GM12872 (cell line): ENCODE measurements at regions not wholly inside any gene's neighbourhood (a gene's known extent, or its start where the extent isn't known, plus 50 kb on each side); places are given as distances from the start of the nearest gene placed in this dataset.

Experiments
- TF ChIP-seq, protein P1 (sequence below): IDR thresholded peaks from 3 replicates; pipeline ENCODE4 v1.5.1; 2011; ENCODE audit warnings: low read depth, mild to moderate bottlenecking, low read length, moderate library complexity; ENCODE audit not compliant: insufficient read depth

DNA sequence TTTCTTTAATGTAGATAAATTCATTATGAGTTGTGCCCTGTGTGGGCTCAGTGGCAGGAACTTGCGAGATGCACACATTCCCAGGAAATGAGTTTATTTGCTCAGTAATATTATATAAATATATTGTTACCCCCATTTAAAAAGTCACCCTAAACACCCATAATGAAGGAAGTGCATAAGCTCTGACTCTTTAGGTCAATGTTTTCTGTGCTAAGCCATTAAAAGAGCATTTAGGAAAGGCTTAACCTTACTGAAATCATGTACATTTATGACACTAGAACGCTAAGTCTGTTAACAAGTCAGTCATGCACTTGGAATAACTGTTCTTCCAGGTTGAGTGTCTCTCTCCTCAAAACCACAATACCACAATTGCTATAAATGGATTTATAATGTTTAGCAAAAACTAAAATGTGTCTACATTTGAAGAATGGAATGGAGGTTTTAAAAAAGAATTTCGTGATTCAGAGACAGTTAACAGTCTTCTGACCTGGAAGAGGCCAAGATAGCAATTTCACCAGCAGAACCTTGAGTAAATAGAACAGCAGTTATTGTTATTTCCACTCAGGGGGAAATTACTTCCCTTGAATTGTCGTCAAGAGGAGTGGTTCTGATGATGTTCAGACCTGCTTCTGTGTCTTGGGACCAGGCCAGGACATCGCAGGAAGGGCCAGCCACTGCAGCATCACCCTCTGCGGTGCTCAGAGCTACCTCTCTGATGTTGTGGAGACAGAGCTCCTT lies 91.1 kb upstream of the VEGFC start:
- TF ChIP-seq, protein P1, sequence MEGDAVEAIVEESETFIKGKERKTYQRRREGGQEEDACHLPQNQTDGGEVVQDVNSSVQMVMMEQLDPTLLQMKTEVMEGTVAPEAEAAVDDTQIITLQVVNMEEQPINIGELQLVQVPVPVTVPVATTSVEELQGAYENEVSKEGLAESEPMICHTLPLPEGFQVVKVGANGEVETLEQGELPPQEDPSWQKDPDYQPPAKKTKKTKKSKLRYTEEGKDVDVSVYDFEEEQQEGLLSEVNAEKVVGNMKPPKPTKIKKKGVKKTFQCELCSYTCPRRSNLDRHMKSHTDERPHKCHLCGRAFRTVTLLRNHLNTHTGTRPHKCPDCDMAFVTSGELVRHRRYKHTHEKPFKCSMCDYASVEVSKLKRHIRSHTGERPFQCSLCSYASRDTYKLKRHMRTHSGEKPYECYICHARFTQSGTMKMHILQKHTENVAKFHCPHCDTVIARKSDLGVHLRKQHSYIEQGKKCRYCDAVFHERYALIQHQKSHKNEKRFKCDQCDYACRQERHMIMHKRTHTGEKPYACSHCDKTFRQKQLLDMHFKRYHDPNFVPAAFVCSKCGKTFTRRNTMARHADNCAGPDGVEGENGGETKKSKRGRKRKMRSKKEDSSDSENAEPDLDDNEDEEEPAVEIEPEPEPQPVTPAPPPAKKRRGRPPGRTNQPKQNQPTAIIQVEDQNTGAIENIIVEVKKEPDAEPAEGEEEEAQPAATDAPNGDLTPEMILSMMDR, result no peak

GRCh38 chr4:176885224-176885623 lies 92.5 kb upstream of the VEGFC start:
- TF ChIP-seq, protein P1, result no peak

DNA sequence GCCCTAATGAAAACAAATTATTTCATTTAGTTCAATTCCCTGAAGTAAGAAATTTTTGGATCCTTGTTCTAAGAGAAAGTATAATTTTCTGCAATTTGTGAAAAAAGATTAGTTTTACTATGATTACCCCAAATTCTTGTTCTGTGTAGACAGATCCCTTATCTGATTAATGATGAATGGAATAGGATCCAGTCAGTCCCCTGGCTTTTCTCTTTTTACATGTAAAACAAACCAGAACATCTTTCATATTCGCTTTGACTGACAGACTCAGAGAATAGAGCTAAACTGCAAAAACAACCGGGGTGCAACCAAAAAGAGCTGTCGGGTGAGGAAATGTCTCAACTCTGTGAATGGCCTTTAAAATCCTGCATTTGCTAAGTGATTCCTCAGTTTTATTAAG lies 93.4 kb upstream of the VEGFC start:
- TF ChIP-seq, protein P1, result no peak

DNA sequence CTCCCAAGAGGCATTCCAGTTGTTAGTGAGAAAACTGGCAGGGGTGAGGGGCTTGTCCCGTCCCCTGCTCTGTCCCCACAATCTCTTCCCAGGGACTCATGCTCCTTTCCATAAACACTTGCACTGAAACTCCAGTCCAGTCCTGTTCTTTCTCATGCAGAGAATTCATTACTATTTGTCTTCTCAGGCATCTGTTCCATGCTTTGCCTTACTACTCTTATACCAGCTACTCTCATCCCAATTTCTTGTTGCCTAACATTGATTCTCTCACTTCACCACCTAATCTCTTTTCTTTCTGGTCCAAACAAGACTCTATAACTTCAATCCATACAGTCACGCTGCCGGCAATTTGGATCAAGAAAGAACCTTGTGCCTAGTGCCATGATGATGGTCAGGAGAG lies 97.1 kb upstream of the VEGFC start:
- TF ChIP-seq, protein P1, result no peak

DNA sequence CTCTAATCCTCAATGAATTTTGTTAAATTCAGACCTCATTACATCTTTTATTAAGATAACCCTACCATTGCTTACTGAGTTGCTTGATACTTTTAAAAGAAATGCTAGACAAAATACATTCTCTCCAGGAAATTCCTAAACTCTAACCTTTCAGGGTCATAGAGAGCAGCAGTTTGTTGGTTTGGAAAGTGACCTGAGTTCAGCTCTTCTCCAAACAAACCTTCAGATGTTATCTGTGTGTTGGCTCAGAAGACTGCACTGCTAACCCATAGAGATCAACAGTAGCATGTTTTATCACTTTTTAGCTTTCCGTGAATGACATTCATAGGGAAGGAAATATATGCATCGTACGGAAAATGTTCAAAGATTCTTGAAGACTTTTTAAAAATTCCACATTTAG lies 101.8 kb upstream of the VEGFC start:
- TF ChIP-seq, protein P1, result no peak

DNA sequence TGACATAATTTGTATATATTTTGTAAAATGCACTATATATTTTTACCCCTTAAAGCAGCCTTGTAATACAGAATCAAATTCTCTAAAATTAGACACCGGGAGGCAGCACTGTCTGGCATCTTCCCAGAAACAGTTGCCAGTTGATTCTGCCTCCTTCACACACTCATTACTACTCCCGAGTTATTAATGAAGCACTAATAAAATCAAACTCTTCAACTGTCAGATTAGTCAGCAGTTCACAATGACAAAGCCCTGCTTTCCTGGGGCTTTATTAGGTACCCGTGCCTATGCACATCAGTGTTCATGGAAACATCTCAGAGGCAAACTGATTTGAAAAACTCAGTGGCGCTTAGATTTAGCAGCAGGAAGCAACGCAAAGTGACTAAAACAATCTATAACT lies 103.5 kb upstream of the VEGFC start:
- TF ChIP-seq, protein P1, result no peak

GRCh38 chr4:176897226-176897625 lies 104.5 kb upstream of the VEGFC start:
- TF ChIP-seq, protein P1, result no peak
